ENCODE measurements at regions not wholly inside any gene's neighbourhood (a gene's known extent, or its start where the extent isn't known, plus 50 kb on each side); places are given as distances from the start of the nearest gene placed in this dataset.

- H3K9ac ChIP-seq (ENCODE audit: low read length) = no peak overlapping the region
- ChIA-PET POLR2A (no interaction called here), CTCF (no interaction called here), RAD21 (ENCODE audit: low non-redundant PET in 1 of 2, low total read pairs in 2 of 2, uncharacterized antibody in 2 of 2, unreplicated experiment in 2 of 2) (no interaction called here)
- no peak for ATAC-seq
- no peak overlapping the region for H3K4me2 ChIP-seq (ENCODE audit: low read length)
- no peak overlapping the region for H2AFZ ChIP-seq (ENCODE audit: low read depth, low read length, poor library complexity, severe bottlenecking)
- no peak for DNase-seq (ENCODE audit: low read depth, low spot score)
- no peak overlapping the region for H3K4me3 ChIP-seq (replicated peaks in 1 of 2; ENCODE audit: low read depth in 1 of 2, low read length in 2 of 2)
- no peaks in the 10 kb centered on the region for H3K79me2 ChIP-seq (ENCODE audit: insufficient read depth, low read length)
- H3K36me3 ChIP-seq (ENCODE audit: control insufficient read depth in 1 of 2, insufficient read depth in 2 of 2, low read length in 2 of 2) = no peaks in the 10 kb centered on the region
- no peak overlapping the region for H3K27ac ChIP-seq (ENCODE audit: low read depth, low read length)
- no peaks in the 10 kb centered on the region for H3K4me1 ChIP-seq (ENCODE audit: control insufficient read depth in 1 of 2, insufficient read depth in 2 of 2, low read length in 2 of 2)
- no peaks in the 10 kb centered on the region for H3K27me3 ChIP-seq (ENCODE audit: insufficient read depth, low read length)
- no peaks in the 10 kb centered on the region for H3K9me2 ChIP-seq (ENCODE audit: insufficient read depth)
- H3K9me3 ChIP-seq (ENCODE audit: control insufficient read depth in 1 of 2, insufficient read depth in 1 of 2, low read depth in 1 of 2, low read length in 2 of 2) = no peaks in the 10 kb centered on the region; a peak in 1 of 4 replicates
- no peak for TF ChIP-seq POLR2A (IDR thresholded peaks at IDR 0.05; ENCODE audit: borderline replicate concordance, extremely low read depth, insufficient read depth, insufficient read length)
- no peak for TF ChIP-seq FOSL1 (IDR thresholded peaks at IDR 0.05; ENCODE audit: low read depth)
- no peak for TF ChIP-seq EZH2 (IDR thresholded peaks at IDR 0.05)
- TF ChIP-seq TCF7L2 (IDR thresholded peaks at IDR 0.05; ENCODE audit: borderline replicate concordance, extremely low read depth, insufficient read depth, insufficient read length) = no peak
- no peak for TF ChIP-seq ZFX (IDR thresholded peaks at IDR 0.05)
- no peak for TF ChIP-seq ZBTB33 (IDR thresholded peaks at IDR 0.05; ENCODE audit: extremely low read depth, insufficient replicate concordance, low read length)
- TF ChIP-seq YY1 (IDR thresholded peaks at IDR 0.05; ENCODE audit: extremely low read depth, insufficient replicate concordance, low read depth, low read length) = no peak
- no TSS peak for BruUV-seq (replicated peaks)
- intact Hi-C loops (cut with micrococcal nuclease) = no loop called here
- no peaks in the 10 kb centered on the region for H4K20me1 ChIP-seq (ENCODE audit: insufficient read depth)
Measured at GRCh38 chr13:79792716-79793115, 311.8 kb downstream of the NDFIP2 start.

GRCh38 chr13:79791471-79792042, 310.6 kb downstream of the NDFIP2 start:
- H3K9ac ChIP-seq (ENCODE audit: low read length) = no peak overlapping the region
- H4K20me1 ChIP-seq (ENCODE audit: insufficient read depth) = no peaks in the 10 kb centered on the region
- no peaks in the 10 kb centered on the region for H3K36me3 ChIP-seq (ENCODE audit: control insufficient read depth in 1 of 2, insufficient read depth in 2 of 2, low read length in 2 of 2)
- no peaks in the 10 kb centered on the region for H3K9me2 ChIP-seq (ENCODE audit: insufficient read depth)
- intact Hi-C loops (cut with micrococcal nuclease) = no loop called here
- H3K4me1 ChIP-seq (ENCODE audit: control insufficient read depth in 1 of 2, insufficient read depth in 2 of 2, low read length in 2 of 2) = no peaks in the 10 kb centered on the region
- no peak for DNase-seq (ENCODE audit: low read depth, low spot score)
- no peak overlapping the region for H3K27ac ChIP-seq (ENCODE audit: low read depth, low read length)
- BruUV-seq (replicated peaks) = no TSS peak
- no peak overlapping the region for H2AFZ ChIP-seq (ENCODE audit: low read depth, low read length, poor library complexity, severe bottlenecking)
- no peak overlapping the region for H3K4me3 ChIP-seq (replicated peaks in 1 of 2; ENCODE audit: low read depth in 1 of 2, low read length in 2 of 2)
- no peaks in the 10 kb centered on the region for H3K27me3 ChIP-seq (ENCODE audit: insufficient read depth, low read length)
- POLR2A ChIA-PET = no interaction called here
- no peaks in the 10 kb centered on the region for H3K79me2 ChIP-seq (ENCODE audit: insufficient read depth, low read length)
- TF ChIP-seq CTCF (IDR thresholded peaks at IDR 0.05 in 2 of 3, conservative IDR thresholded peaks at IDR 0.05 in 1 of 3; ENCODE audit: borderline replicate concordance in 1 of 3, insufficient read depth in 1 of 3, low read depth in 2 of 3, low read length in 2 of 3) (no peak), SRF (IDR thresholded peaks at IDR 0.05; ENCODE audit: low read depth) (no peak), ZNF274 (IDR thresholded peaks at IDR 0.05; ENCODE audit: low read depth, low read length) (no peak), TCF7L2 (IDR thresholded peaks at IDR 0.05; ENCODE audit: borderline replicate concordance, extremely low read depth, insufficient read depth, insufficient read length) (no peak)
- no peak overlapping the region for H3K4me2 ChIP-seq (ENCODE audit: low read length)
- CTCF ChIA-PET = no interaction called here
- RAD21 ChIA-PET (ENCODE audit: low non-redundant PET in 1 of 2, low total read pairs in 2 of 2, uncharacterized antibody in 2 of 2, unreplicated experiment in 2 of 2) = no interaction called here
- no peak for ATAC-seq
- H3K9me3 ChIP-seq (ENCODE audit: control insufficient read depth in 1 of 2, insufficient read depth in 1 of 2, low read depth in 1 of 2, low read length in 2 of 2) = no peaks in the 10 kb centered on the region; a peak in 1 of 4 replicates
